ENCODE measurements at regions not wholly inside any gene's neighbourhood (a gene's known extent, or its start where the extent isn't known, plus 50 kb on each side); places are given as distances from the start of the nearest gene placed in this dataset.

DNA sequence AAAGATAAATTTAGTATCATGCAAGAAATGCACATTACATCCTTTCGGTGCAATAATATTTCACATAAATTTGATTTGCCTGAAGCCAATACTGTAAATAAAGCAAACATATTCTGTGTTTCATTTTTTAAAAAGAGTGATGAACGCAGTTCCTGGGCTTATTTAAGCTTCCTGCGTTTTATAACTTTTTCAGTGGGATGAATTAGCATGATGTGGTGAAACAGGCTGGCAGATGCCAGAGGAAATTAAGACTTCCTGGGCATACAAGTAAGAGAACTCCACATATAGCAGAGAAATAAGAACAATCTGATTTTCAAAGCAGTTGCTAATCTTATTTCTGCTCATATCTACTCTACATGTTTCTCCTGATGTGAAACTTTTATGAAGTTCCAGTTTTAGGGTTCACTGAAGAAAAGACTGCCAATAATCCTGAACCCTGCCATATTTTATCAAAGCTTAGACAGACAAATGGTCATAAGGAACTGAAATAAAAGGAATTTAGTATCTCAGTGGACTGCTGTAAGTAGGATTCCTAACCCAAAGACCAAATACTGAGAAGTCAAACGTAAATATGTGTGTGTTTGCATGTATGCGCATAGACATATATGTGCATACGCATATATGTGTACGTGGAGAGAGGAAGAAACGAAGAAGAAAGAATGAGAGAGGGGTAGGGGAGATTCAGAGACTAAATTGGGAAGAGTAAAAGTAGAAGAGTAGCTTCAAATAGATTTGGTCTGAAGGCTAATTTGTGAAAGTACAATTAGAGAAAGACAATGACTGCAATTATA lies 628.6 kb upstream of the CCDC54 start:
- no peak for TF ChIP-seq POLR2A (IDR thresholded peaks at IDR 0.05; ENCODE audit: low read depth, low read length)
- FAIRE-seq (no peak), DNase-seq (ENCODE audit: insufficient read length, low spot score) (no peak)

DNA sequence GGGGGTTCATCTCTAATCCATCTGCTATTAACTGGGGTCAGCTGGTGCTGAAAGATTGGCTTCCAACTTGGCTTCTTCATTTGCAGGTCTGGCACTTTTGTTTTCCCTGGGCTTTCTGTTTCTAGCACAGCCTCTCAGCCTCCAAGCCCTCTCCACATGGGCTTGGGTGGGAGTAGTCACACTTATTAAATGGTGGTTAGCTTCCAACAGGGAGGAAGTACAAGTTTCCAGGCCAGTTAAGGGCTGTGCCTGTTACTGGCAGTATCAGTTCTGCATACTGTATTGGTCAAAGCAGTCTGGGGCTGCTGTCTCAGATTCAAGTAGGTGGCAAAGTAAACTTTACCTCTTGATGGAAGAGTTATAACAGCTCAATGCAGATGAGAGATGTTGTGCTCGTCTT lies 627.1 kb upstream of the CCDC54 start:
- FAIRE-seq (no peak), DNase-seq (ENCODE audit: insufficient read length, low spot score) (no peak)
- TF ChIP-seq POLR2A (IDR thresholded peaks at IDR 0.05; ENCODE audit: low read depth, low read length): no peak

DNA sequence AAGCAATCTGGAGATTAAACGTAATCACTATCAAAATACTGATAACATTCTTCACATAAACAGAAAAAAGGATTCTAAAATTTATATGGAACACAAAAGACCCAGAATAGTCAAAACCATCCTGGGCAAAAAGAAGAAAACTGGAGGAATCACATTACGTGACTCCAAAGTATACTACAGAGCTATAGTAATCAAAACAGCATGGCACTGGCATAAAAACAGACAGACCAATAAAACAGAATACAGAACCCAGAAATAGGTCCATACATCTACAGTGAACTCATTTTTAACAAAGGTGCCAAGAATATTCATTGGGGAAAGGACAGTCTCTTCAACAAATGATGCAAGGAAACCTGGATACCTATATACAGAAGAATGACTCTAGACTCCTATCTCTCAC lies 621.9 kb upstream of the CCDC54 start:
- DNase-seq (ENCODE audit: insufficient read length, low spot score) (no peak), FAIRE-seq (peak; percentile 41)
- TF ChIP-seq POLR2A (IDR thresholded peaks at IDR 0.05; ENCODE audit: low read depth, low read length): no peak

GRCh38 chr3:106756901-106757300 lies 620.3 kb upstream of the CCDC54 start:
- FAIRE-seq (no peak), DNase-seq (ENCODE audit: insufficient read length, low spot score) (no peak)
- no peak for TF ChIP-seq POLR2A (IDR thresholded peaks at IDR 0.05; ENCODE audit: low read depth, low read length)

DNA sequence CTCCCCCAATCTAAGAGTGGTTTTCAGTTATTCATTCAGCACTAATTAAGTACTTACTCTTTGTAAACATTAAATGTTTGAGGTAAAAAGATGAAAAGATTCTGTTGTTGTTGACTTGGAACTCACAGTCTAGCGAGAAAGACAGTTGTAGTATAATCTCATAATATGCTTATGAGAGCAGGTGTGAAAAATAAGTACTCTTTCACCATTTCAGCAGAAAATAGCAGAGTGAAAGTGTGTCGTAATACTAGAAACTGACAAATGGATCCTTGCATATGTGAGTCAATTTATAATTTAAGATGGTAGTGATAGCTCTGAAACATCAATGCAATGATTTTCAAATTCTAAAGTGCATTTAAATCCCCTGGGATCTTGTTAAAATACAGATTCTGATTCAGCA lies 618.8 kb upstream of the CCDC54 start:
- FAIRE-seq (no peak), DNase-seq (ENCODE audit: insufficient read length, low spot score) (no peak)
- no peak for TF ChIP-seq POLR2A (IDR thresholded peaks at IDR 0.05; ENCODE audit: low read depth, low read length)

GRCh38 chr3:106759731-106760130 lies 617.5 kb upstream of the CCDC54 start:
- FAIRE-seq: peak; percentile 6

DNA sequence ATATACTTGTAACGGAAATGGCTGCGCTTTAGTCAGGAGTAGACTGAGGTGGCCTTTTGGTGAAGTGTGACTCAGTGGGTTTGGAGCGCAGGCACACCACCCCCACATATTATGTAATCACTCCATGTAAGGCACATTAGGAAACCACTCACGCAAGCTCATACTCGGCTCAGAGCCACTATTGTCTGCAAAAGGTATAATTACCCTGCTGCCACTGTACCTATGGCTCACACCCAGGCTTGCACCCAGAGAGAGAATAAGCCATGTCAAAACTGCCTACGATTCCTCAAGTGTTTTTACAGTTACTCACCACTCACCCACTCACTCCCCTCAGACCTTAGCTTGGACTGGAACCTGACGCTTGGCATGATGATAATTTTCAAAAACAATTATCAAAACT lies 611.9 kb upstream of the CCDC54 start:
- DNase-seq (ENCODE audit: insufficient read length, low spot score): peak; percentile 31
- FAIRE-seq: peak; percentile 100
- TF ChIP-seq POLR2A (IDR thresholded peaks at IDR 0.05; ENCODE audit: low read depth, low read length): no peak

More at GRCh38 chr3:106759731-106760130, 617.5 kb upstream of the CCDC54 start:
- TF ChIP-seq POLR2A (IDR thresholded peaks at IDR 0.05; ENCODE audit: low read depth, low read length): no peak
- no peak for DNase-seq (ENCODE audit: insufficient read length, low spot score)

DNA sequence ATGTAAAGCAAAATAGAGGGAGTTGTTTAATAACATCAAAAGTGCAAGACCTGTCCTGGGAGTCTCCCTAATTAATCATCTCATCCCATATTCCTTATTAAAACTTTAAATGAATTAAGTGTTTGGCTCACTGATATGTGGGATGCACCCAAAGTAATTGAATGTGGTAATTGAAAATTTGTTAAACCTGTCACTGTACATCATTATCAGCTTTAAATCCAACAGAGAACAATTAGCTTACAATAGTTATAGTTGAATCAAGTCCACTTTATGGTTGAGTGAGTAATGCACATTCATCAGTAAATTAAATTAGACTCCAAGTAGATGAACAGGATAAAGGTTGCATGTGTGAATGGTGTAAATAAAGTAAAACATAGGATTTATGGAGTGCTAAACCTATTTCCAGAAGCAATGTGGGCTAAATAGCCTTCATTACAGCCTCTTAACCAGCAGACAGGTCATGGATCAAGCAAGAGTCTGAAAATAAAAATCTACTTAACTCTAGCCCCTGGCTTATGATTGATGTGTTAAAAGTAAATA lies 608.2 kb upstream of the CCDC54 start:
- TF ChIP-seq POLR2A (IDR thresholded peaks at IDR 0.05; ENCODE audit: low read depth, low read length): no peak
- no peak for FAIRE-seq
- no peak for DNase-seq (ENCODE audit: insufficient read length, low spot score)

DNA sequence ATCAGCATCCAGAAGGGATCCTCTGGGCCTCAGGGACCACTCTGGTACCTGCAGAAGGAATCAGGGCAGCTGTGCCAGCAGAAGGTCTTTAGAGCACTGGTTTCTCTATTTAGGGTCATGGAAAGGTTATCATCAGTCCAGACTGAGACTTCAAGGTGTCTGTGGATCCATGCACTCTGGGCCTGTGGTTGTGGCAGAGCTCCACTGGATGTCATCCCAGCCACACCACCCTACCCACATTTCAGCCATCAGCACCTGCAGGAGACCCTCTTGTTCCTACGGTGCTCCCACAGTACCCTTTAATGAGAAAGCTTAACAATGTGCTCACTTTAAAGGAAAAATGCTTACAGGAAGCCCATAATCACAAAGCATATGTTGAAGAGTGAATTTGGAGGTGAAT lies 603.4 kb upstream of the CCDC54 start:
- TF ChIP-seq POLR2A (IDR thresholded peaks at IDR 0.05; ENCODE audit: low read depth, low read length): no peak
- DNase-seq (ENCODE audit: insufficient read length, low spot score) (no peak), FAIRE-seq (no peak)

- FAIRE-seq (peak; percentile 15), DNase-seq (ENCODE audit: insufficient read length, low spot score) (no peak)
- no peak for TF ChIP-seq POLR2A (IDR thresholded peaks at IDR 0.05; ENCODE audit: low read depth, low read length)
Measured at GRCh38 chr3:106783231-106783630, 594.0 kb upstream of the CCDC54 start.

DNA sequence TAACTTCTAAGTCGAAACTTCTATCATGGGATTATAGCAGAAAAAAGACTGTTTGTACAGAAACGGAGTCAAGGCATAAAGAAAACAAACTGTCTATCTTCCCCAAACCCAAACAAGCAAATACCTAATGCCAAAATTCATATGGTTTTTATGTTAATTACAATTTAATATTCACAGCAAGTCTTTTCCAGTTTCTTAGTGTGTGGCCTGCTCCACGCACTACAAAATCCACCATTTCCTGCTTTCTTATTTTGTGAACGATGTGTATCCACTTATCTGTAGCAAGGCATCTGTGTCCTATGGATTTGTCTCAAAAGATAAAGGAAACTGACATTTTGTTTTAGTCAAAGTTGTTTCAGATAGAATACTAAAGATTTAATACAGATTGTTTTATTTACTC lies 588.0 kb upstream of the CCDC54 start:
- DNase-seq (ENCODE audit: insufficient read length, low spot score) (no peak), FAIRE-seq (no peak)

GRCh38 chr3:106792716-106793115 lies 584.5 kb upstream of the CCDC54 start:
- no peak for FAIRE-seq
- DNase-seq (ENCODE audit: insufficient read length, low spot score): no peak
- TF ChIP-seq POLR2A (IDR thresholded peaks at IDR 0.05; ENCODE audit: low read depth, low read length): no peak

More for the DNA sequence above, 588.0 kb upstream of the CCDC54 start:
- TF ChIP-seq POLR2A (IDR thresholded peaks at IDR 0.05; ENCODE audit: low read depth, low read length): no peak

- DNase-seq (ENCODE audit: insufficient read length, low spot score) (no peak), FAIRE-seq (peak; percentile 79)
- no peak for TF ChIP-seq POLR2A (IDR thresholded peaks at IDR 0.05; ENCODE audit: low read depth, low read length)
Measured at GRCh38 chr3:106794442-106794841, 582.8 kb upstream of the CCDC54 start.

DNA sequence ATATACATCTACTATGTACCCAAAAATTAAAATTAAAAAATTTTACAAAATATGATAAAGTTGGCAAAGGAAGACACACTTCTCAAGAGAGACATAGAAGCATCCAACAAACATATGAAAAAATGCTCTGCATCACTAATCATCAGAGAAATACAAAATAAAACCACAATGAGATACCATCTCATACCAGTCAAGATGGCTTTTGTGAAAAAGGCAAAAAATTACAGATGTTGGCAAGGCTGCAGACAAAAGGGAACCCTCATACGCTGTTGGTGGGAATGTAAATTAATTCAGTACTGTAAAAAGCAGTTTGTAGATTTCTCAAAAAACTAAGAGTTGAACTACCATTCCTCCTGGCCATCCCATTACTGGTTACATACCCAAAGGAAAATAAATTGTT lies 581.7 kb upstream of the CCDC54 start:
- no peak for FAIRE-seq
- TF ChIP-seq POLR2A (IDR thresholded peaks at IDR 0.05; ENCODE audit: low read depth, low read length): no peak
- DNase-seq (ENCODE audit: insufficient read length, low spot score): no peak

DNA sequence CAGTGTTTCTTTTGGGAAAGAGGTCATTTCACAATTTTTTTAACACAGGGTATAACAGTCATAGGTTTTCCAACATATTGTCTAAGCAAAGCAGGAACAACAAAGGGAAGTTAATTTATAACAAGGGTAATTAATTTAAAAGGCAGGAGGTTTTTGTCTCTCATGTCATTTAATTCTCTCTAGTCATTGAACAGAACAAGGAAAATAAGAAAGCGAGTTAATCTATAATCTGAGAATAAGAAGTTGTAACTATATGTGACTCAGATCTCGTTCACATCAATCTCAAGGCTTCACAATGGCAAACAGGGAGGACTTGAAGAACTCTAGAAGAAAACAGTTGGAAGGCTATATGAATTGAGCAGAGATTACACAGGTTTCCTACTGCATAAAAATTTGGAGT lies 579.8 kb upstream of the CCDC54 start:
- DNase-seq (ENCODE audit: insufficient read length, low spot score): no peak
- TF ChIP-seq POLR2A (IDR thresholded peaks at IDR 0.05; ENCODE audit: low read depth, low read length): no peak
- no peak for FAIRE-seq
